Left lung (tissue), 4 donors: ENCODE measurements at regions not wholly inside any gene's neighbourhood (a gene's known extent, or its start where the extent isn't known, plus 50 kb on each side); places are given as distances from the start of the nearest gene placed in this dataset.
"Not testable (repeated sequence)": the region's sequence is repeated elsewhere in the genome, so short reads cannot be mapped to it uniquely, and the experiment has no call there.

Source experiments
- ATAC-seq: fragments of 200-7000 bp; cut with Tn5 transposase; one replicate; pipeline ENCODE4 v1.9.1; 2020; ENCODE audit warnings: moderate library complexity
- DNase-seq, 4 donors: peaks; one replicate each; pipeline ENCODE4 v3.0.0-alpha.2; 2013 to 2020
- H3K27ac ChIP-seq, 2 donors: fragments of 200-600 bp; sonication (generic) in 1 of 2; one replicate each; pipeline versions ENCODE4 v1.5.0 to v1.8.0; 2020 to 2021
- H3K27me3 ChIP-seq, 2 donors: fragments of 200-600 bp; sonication (generic) in 1 of 2; one replicate each; pipeline versions ENCODE4 v1.5.0 to v1.8.0; 2020 to 2021
- H3K36me3 ChIP-seq, 2 donors: fragments of 200-600 bp; sonication (generic) in 1 of 2; one replicate each; pipeline versions ENCODE4 v1.5.0 to v1.8.0; 2020 to 2021
- H3K4me1 ChIP-seq, 2 donors: fragments of 200-600 bp; one replicate each; pipeline ENCODE4 v1.8.0; 2021
- H3K4me3 ChIP-seq, 2 donors: fragments of 200-600 bp; sonication (generic) in 1 of 2; one replicate each; pipeline versions ENCODE4 v1.5.0 to v1.8.0; 2020 to 2021; ENCODE audit warnings: mild to moderate bottlenecking in 1 of 2
- H3K9me3 ChIP-seq, 2 donors: fragments of 200-600 bp; sonication (generic) in 1 of 2; one replicate each; pipeline versions ENCODE4 v1.5.0 to v1.8.0; 2020 to 2021
- intact Hi-C, 2 donors: fragments of 100-400 bp; cut with DNase I; formaldehyde crosslinking; loops; one replicate each; pipeline versions ENCODE4 v1.11.2 to v1.14.2; 2022
- TF ChIP-seq, protein P1 (sequence below), 2 donors: fragments of 200-600 bp; sonication (generic) in 1 of 2; IDR thresholded peaks; one replicate each; pipeline versions ENCODE4 v1.5.0 to v1.8.0; 2021; ENCODE audit warnings: antibody characterized with exemption in 2 of 2
- donor health status: DM: no; HTN: yes; CAD: no.
- donor health status: DM: no; HTN: no; CAD: no.

- Histone ChIP-seq H3K9me3 (no peaks in the 10 kb centered on the region), H3K27me3 (no peaks in the 10 kb centered on the region), H3K36me3 (no peaks in the 10 kb centered on the region), H3K27ac (no peak overlapping the region), H3K4me3 (no peak overlapping the region), H3K4me1 (no peaks in the 10 kb centered on the region)
- no peak for DNase-seq
- intact Hi-C loops = no loop called here
- TF ChIP-seq, protein P1, sequence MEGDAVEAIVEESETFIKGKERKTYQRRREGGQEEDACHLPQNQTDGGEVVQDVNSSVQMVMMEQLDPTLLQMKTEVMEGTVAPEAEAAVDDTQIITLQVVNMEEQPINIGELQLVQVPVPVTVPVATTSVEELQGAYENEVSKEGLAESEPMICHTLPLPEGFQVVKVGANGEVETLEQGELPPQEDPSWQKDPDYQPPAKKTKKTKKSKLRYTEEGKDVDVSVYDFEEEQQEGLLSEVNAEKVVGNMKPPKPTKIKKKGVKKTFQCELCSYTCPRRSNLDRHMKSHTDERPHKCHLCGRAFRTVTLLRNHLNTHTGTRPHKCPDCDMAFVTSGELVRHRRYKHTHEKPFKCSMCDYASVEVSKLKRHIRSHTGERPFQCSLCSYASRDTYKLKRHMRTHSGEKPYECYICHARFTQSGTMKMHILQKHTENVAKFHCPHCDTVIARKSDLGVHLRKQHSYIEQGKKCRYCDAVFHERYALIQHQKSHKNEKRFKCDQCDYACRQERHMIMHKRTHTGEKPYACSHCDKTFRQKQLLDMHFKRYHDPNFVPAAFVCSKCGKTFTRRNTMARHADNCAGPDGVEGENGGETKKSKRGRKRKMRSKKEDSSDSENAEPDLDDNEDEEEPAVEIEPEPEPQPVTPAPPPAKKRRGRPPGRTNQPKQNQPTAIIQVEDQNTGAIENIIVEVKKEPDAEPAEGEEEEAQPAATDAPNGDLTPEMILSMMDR (IDR thresholded peaks at IDR 0.05) = no peak
- no peak for ATAC-seq
Measured at GRCh38 chr2:4976407-4976806, 715.8 kb upstream of the SOX11 start.

DNA sequence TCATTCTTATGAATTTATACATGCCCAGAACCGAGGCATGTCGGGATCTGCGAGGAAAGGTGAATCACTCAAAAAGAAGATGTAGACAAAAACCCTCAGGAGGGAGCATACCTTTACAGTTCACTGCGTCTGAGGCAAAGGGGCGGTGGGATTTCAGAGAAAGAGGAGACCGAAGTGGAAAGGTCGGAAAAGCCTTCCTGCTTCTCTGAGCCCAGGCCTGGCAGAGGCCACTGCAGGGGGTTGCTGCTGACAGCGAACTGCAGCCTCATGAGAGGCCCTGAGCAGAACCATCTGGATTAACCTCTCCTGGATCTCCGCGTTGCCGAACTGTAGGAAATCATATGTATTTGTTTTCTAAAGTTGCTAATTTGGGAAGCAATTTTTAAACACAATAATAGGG is 713.1 kb upstream of the SOX11 start:
- Histone ChIP-seq H3K27ac (no peak overlapping the region), H3K9me3 (no peaks in the 10 kb centered on the region), H3K36me3 (no peaks in the 10 kb centered on the region), H3K4me3 (no peak overlapping the region), H3K27me3 (no peaks in the 10 kb centered on the region), H3K4me1 (no peaks in the 10 kb centered on the region)
- no peak for ATAC-seq
- intact Hi-C loops = no loop called here
- peak in 2 of 4 donors; percentile 13 to 32 for DNase-seq
- TF ChIP-seq, protein P1 (IDR thresholded peaks at IDR 0.05) = no peak

GRCh38 chr2:4980995-4981394 is 711.2 kb upstream of the SOX11 start:
- no peak overlapping the region for H3K27ac ChIP-seq
- intact Hi-C loops = no loop called here
- no peak for DNase-seq
- no peaks in the 10 kb centered on the region for H3K9me3 ChIP-seq
- no peaks in the 10 kb centered on the region for H3K27me3 ChIP-seq
- H3K36me3 ChIP-seq = no peaks in the 10 kb centered on the region
- no peak for ATAC-seq
- H3K4me1 ChIP-seq = no peaks in the 10 kb centered on the region
- TF ChIP-seq, protein P1 (IDR thresholded peaks at IDR 0.05) = no peak
- H3K4me3 ChIP-seq = no peak overlapping the region

GRCh38 chr2:4981802-4982409 is 710.3 kb upstream of the SOX11 start:
- no peak overlapping the region for H3K27ac ChIP-seq
- no peaks in the 10 kb centered on the region for H3K36me3 ChIP-seq
- ATAC-seq (no peak), DNase-seq (no peak)
- no peaks in the 10 kb centered on the region for H3K4me1 ChIP-seq
- TF ChIP-seq, protein P1 (IDR thresholded peaks at IDR 0.05) = no peak
- H3K9me3 ChIP-seq = no peaks in the 10 kb centered on the region
- intact Hi-C loops = no loop called here
- H3K27me3 ChIP-seq = no peaks in the 10 kb centered on the region
- H3K4me3 ChIP-seq = no peak overlapping the region

DNA sequence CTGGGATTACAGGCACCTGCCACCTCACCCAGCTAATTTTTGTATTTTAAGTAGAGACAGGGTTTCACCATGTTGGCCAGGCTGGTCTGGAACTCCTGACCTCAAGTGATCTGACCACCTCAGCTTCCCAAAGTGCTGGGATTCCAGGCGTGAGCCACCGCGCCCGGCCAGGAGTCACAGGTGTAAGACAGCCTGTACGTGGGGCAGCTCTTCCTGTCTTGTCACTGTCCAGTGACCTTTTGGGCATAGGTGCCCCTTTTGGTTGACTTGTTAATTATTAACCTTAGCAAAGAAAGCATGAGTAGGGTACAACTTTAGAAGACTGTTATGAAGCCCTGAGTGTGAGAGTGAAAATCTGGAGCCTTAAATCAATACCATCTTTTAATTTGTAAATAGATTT is 703.7 kb upstream of the SOX11 start:
- H3K4me1 ChIP-seq, ATAC-seq, intact Hi-C loops, H3K27ac ChIP-seq, H3K27me3 ChIP-seq, H3K9me3 ChIP-seq, H3K36me3 ChIP-seq, H3K4me3 ChIP-seq, DNase-seq: not testable (repeated sequence)

DNA sequence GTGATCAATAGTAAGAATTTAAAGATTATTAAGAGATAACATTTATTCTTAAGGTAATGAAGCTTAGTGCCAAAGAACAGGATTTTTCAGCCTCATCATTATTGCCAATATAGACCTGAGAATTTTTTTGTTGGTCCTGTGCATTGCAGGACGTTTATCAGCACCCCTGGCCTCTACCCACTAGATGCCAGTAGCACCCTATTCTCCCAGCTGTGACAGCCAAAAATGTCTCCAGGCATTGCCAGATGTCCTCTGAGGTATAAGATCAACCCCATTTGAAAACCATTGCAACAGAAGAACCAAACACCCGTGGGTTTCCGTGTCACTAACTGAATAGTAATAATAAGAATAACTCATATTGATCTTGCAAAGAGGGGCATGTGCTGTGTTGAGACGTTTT is 700.0 kb upstream of the SOX11 start:
- Histone ChIP-seq H3K27ac (no peak overlapping the region), H3K27me3 (no peaks in the 10 kb centered on the region), H3K4me3 (no peak overlapping the region), H3K4me1 (no peaks in the 10 kb centered on the region), H3K9me3 (no peaks in the 10 kb centered on the region), H3K36me3 (no peaks in the 10 kb centered on the region)
- DNase-seq (peak in 1 of 4 donors; percentile 19), ATAC-seq (no peak)
- intact Hi-C loops = no loop called here
- TF ChIP-seq, protein P1 (IDR thresholded peaks at IDR 0.05) = no peak
